Midbrain (tissue), 1 donor: ENCODE measurements at regions not wholly inside any gene's neighbourhood (a gene's known extent, or its start where the extent isn't known, plus 50 kb on each side); places are given as distances from the start of the nearest gene placed in this dataset.

Source experiments
- DNase-seq: peaks from one replicate; lab custom pipeline; 2025; lab: John Stamatoyannopoulos, UW

DNA sequence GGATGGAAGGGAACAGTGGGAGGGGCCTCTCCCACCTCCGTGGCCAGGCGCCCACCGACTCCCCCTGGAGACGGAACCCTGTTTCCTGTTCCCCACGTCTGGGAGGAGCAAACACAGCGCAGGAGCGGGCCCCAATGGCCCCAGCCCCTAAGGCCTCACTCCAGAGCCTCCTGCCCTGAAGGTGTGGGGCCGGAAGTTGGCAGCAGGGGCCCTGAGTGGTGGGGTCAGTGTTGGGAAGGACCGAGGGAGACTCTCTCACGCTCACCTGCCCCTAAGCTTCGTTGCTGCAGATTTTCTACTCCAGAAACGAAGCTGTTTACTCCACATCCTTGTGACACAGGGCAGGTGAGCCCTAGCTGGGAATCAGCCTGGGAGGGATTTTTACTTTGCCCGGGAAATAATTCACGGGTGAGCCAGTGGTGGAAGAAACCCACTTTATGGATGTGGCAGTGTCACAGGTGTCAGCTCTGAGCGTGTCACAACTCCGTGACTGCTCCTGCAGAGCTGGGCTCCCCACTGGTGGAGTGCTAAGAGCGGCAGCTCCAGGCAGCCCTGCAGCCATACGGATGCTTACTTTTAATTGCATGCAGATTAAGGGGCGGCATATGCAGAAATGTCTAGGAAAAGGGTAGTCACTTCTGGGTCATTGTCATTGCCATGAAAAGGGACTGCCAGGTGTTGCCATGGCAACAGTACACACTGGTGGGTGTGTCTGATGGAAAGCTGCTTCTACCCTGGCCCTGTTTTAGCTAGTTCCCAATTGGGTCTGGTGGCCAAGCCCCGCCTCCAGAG lies 77.5 kb upstream of the OLFM1 start:
- DNase-seq, result no peak

DNA sequence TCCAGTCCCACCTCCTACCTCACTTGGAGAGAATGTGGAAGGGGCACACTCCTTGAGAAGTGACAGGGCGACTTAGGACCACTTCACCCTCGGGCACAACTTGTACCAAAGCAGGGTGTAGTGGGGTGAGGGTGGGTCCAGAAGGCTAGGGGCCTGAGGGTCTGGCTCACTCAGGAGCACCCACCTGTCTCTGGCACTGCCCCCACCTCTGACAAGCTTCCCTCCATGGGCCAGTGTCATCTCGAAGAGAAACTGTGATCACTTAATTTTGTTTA lies 76.9 kb upstream of the OLFM1 start:
- no peak for DNase-seq

DNA sequence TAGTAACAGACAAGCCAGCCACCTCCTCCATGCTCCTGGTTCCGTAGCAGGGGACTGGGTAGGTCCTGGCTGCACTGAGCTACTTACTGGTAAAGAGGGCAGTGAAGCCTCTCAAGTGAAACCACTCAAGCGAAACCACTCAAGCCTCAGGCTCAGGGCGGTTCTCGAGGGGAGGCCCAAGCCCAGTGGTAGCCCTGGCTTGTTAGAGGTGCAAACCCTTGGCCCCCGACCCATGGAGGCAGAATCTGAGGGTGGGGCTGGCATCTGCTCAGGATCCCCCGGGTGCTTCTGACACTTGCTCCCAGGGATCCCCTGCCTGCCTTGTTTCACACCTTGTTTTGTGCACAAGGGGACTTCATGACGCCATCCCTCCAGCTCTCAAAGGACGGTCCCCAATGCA lies 76.5 kb upstream of the OLFM1 start:
- DNase-seq, result no peak

DNA sequence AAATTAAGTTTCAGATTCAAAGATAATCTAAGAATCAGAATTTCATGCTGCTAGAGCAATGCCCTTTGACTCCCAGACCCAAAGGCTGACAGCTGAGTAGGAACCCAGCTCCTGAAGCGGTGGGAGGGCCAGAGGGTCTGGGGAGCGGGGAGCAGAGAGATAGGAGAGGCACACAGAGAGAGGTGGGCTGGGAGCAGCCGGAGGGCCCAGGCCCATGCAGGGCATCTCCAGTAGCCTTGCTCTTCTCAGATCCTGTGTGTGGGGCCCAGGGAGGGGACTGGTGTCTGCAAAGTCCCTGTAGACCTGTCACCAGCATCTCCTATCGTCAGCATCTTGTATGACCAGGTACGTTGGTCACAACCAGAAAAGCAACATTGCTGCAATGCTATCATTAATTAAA lies 75.3 kb upstream of the OLFM1 start:
- no peak for DNase-seq

DNA sequence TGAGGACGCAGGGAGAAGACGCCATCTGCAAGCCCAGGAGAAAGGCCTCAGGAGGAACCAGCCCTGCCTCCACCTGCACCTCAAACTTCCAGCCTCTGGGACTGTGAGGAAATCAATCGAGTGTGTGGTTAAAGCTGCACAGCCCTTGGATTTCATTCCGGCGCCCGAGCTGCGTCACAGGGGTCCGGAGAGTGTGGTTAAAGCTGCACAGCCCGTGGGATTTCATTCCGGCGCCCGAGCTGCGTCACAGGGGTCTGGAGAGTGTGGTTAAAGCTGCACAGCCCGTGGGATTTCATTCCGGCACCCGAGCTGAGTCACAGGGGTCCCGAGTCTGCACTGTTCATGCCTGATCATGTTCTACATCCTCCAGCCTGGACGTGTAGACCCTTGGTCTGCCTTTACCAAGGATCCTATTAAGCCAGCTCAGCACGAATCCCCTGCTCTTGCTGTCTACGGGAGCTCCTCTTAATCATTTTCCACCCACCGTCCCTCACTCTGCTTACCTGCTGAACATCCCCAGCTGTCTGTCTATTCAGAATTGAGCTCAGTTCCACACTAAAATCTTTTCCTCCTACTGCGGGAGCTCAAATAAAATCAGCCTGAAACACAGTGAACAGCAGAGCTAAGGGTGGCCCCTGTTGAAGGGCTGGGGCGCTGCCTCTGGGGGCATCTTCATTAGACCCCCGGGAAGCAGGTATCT lies 73.0 kb upstream of the OLFM1 start:
- DNase-seq, result no peak

DNA sequence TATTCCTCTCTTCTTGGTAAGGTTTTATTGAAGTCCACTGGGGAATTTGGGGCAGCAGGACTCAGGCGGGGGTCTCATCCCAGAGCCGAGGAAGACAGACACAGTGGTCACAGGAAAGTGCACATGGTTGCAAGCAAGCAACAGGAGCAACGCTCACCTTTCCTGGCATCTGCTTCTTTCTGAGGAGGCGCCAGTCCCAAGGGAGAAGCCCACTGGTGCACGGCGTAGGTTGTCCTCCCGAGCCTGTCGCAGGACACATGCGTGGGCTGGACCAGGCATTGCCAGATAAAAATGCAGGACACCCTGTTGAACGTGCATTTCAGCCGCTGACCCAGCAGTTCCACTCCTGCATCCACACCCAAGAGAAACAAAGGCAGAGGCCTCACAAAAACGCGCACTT lies 72.4 kb upstream of the OLFM1 start:
- DNase-seq, result no peak

DNA sequence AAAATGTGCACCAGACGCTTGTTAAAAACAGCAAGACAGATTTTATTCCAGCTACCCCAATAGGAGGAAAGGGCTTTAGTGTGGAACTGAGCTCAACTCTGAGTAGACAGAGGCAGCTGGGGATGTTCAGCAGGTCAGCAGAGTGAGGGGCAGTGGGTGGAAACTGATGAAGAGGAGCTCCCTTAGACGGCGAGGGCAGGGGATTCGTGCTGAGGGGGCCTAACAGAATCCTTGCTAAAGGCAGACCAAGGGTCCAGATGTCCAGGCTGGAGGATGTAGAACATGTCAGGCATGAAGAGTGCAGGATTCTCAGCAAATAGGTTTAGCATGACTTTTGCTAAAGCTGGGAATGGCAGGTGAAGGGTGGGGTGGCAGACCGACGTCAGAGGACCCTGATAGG lies 71.9 kb upstream of the OLFM1 start:
- DNase-seq, result no peak

DNA sequence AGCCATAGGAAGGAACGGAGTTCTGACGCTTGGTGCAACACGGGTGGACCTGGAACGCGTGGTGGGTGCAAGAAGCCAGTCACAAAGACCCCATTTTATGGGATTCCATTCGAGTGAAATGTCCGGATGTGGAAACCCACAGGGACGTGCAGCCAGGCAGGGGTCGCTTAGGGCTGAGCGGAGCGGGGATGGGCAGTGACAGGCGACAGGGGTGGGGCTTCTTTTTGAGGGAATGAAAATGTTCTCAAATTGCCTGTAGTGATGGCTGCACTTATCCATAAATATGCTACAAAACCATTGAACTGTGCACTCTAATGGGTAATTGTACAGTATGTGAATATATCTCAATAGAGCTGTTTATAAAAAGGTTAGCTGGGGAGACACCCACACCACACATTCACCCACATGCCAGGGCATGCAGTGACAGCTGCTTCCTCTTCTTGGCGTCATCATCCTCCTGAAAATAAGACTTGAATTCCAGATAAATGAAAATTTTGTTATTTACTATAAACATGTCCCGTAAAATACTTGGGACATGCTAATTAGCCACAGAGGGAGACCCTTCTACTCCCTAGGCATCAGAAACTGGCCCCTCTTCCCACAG lies 71.3 kb upstream of the OLFM1 start:
- DNase-seq, result no peak

DNA sequence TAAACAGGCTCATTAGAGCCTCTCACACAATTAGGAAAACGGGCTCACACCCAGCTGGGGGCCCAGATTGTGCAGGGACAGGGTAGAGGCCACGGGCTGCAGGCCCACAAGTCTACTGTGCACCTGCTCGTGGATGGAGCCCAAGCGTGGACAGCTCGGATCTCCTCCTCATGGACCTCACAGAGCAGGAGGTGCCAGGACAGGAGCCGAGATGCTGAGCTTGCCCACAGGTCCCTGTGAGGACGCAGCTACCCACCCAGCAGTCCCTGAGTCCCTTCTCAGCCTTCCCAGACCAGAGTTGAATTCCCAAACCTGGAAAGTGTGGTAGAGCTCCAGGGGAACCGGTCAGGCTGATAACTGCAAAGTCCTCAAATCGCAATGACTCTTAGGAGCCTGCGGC lies 70.6 kb upstream of the OLFM1 start:
- DNase-seq, result no peak

DNA sequence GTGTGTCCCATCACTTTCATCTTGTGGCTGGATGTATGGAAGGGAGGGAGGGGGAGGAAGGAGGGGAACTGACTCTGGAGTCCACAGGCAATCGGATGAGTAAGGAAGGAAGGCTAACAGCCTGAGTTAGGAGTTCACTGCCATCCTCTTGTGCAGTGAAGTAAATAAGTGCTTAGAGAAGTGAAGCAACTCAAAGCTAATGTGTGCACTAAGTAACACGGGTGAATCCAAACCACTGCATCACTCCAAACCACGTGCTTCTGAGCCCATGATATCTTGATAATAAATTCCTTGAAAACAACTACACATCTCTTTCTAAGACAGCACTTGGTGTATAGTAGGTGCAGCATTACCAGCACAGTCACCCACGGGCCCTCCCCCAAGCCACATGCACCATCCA lies 69.6 kb upstream of the OLFM1 start:
- DNase-seq, result no peak

DNA sequence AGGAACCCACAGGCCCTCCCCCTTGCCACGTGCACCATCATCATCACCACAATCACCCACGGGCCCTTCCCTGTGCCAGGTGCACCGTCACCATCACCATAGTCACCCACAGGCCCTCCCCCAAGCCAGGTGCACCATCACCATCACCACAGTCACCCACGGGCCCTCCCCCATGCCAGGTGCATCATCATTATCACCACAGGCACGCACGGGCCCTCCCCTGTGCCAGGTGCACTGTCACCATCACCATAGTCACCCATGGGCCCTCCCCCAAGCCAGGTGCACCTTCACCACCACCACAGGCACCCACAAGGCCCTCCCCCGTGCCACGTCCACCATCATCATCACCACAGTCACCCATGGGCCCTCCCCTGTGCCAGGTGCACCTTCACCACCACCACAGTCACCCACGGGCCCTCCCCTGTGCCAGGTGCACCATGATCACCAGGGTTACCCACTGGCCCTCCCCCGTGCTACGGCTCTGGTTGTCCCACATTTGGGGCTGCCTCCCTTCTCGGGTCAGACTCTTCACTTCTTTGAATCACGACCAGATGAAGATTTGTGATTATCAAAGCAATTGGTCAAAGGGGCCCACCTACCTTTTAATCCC lies 69.1 kb upstream of the OLFM1 start:
- no peak for DNase-seq

DNA sequence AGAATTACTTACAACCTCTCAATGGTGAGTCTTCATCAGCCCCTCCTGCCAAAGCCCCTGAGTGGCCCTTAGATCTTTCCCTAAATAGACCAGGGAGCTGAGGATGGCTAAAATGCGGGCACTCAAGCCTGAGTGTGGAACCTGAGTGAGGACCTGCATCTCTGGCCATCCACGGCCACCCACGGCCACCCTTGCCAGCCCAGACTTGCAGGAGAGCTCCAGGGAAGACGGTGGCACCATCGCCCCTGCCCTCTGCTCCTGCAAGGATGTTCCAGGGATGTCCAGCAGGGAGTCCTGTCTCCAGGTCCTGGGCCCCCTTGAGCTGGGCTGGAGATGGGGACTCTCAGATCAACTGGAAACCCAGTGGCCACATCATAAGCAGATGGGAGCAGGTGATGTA lies 68.2 kb upstream of the OLFM1 start:
- DNase-seq, result no peak

DNA sequence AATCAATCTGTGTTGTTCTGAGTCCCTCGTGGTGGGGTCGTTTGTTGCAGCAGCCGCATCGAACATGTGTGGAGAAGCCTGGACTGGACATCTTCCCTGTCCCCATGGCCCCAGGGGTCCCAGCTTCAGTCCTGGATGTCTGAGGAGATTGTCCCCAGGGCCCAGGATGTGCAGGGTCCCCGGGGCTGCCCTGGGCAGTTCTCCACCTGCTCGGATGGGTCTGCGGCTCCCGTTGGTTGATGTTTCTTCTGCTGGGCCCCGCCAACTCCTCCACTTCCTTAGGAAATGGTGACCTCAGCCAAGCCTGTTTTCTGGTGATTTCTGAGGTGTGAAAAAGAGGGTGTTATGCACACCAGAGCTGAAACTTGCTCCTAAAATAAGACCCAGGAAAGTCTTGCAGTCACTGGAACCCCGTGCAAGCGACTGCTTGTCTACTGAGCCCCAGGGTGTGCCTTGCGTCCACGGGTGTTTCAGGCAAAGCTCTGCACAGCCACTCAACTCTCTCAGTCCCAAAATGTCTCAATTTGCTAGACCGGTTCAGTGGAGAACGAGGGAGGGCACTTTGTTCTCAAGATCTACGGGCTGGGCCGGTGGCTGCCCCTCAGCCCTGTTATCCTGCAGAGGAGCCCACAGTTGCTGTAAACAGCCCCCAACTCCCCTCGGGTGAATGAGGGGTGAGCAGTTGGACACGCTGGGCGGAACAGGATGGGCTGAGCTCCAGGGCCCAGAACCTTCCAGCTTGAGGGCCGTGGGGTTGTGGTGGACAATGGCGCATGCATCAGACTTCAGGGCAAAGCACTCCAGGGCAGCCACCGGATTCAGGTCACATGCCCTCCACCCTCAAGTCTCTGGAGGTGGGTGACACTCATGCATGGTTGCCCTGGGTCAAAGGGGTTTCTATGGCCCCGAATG lies 66.7 kb upstream of the OLFM1 start:
- no peak for DNase-seq

DNA sequence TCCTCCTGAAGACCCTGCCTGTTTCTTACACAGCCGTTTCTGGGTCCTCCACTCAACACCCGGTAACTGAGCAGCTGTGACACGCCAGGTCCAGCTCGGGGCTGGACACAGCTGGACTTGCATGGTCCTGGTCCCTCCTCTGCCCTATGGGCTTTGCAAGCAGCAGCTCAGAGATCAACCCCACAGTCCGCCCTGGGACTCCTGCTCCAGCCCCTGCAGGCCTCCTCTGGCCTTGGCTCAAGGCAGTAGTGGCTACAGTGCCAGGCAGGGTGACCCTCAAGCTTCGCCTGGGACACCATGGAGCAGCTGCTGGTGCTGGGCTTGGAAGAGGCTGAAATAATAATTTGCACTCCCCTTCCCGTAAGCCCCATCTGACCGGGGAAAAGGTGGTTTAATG lies 66.1 kb upstream of the OLFM1 start:
- no peak for DNase-seq

DNA sequence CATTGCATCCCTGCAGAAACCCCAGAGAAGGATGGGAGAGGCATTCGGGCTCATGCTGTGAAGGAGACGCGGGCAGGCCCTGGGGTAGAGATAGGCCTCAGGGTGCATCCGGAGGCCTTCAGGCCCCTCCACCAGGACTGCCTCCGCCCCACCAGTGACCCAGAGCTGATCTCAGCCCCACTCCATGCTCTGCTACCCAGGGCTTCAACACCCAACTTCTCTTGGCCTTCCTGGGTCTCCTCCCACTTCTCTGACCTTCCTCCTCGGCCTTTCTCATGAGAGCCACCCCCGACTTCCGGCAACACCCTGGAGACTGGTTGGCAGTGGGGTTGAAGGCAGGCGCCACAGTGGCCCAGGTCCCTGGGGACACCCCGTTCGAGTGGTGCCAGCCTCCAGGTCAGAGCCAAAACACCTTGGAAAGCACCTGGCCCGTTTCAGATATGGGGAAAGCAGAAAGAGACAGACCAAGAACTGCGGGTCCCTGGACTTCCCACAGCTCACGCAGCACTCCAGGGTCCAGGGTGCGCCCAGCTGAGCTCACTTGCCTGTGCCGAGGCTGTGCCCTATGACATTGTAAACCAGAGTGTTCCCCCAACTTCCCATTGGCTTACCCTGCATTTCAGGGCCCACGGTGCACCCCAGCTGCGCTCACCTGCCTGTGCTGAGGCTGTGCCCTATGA lies 65.1 kb upstream of the OLFM1 start:
- no peak for DNase-seq

DNA sequence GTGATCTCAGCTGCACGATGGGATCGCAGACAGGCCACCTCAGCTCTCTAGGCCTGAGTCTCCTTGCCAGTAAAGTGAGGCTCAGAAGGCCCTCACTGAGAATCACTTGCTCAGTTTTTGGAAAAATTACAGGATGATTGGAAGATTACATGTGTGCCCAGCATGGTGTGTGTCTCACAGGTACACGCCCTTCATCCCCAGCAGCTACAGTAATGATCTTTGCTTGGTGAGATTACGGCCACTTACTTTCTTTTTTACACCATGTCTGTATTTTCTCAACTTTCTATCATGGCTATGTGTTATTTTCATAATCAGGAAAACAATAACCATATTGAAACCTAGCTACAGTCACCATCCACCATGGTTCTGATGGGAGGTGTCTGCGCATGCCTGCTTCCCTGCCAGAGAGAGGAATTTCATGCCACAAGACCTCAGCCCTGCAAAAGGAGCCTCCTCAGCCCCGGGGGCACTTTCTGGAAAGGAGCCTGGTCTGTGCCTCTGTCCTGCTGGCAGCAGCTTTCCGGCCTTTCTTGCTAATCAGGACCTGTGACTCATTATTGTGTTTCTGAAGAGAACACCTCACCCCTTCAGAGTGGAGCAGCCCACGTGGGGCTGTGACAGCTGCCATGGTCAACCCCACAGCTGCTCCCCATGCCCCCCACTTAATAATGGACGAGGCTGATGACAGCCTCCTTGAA lies 64.2 kb upstream of the OLFM1 start:
- no peak for DNase-seq

DNA sequence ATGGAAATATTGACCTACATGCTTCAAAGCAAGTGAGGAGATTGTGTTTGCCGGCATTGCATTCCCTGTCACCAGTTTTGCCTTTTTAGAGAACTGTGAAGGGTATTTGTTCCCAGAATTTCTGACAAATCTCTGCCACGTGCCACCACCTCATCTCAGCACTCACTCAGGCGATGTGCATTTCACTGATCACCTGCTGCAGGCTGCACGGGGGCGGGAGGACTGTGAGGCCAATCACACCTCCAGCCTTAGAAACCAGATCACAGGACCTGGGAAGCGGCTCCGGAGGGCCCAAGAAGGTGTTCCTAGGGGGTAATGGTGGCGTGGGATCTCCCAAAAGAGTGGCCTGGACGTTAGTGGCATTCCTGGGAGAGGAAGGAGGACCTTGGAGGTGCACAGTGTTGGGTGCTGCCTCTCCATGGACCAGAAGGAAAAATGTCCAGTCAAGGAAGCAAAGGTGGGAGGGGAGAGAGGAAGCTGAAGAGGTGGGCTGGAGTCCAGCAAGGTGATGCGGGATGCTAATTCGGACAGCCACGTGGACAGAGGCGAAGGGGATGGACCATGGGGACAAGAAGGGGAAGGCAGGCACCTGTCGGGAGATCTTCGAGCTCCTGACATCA lies 63.6 kb upstream of the OLFM1 start:
- no peak for DNase-seq

DNA sequence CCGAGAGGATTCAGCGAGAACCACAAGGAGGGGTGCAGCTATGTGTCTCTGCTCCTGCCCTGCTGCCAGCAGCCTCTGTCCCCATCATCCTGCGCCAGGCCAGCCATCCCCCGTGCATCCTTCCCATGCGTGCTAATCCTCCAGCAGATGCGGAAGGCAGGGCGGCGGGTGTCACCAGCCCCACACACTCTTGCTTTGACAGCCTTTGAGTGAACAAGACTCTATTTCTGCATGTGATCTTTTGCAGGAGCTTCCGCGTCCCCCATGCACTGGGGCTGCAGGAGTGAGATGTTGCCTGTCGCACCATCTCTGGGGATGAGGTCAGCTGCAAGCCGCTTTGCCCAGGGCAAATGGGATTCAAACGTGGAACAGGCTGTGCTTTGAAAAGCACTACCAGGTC lies 58.0 kb upstream of the OLFM1 start:
- no peak for DNase-seq

DNA sequence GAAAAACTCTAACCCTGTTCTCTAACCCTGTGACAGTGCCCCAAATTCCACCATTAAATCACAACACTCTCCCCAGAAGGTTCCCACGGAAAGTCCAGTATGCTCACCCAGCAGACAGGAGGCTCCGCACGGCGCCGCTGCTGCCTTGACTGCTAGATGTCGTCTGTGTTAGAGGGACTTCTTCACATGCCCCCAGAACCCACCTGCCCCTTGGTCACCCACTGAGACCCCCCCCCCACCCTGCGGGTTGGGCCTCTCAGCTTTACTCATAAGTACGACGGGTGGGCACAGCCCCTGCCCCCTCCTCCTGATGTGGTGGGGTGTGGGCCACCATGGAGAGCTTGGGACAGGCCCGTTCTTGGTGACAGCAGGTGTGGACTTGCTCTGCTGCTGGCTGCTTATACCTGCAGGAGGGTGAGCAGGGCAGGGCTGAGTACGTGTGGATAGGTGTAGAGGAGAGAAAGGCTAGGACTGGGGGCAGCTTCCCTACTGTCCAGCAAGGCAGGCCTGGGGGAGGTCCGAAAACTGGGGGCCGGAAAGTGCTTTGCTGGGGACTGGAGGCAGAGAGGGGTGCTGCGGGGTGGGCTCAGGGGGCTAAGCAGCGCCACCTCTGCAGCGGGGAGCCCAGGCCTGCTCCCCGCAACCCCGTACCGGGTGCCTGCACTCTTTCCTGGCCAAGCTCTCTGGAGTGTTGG lies 57.5 kb upstream of the OLFM1 start:
- no peak for DNase-seq
